Smooth muscle cell of the brain vasculature (primary cell): ENCODE measurements at regions not wholly inside any gene's neighbourhood (a gene's known extent, or its start where the extent isn't known, plus 50 kb on each side); places are given as distances from the start of the nearest gene placed in this dataset.
"Not testable (repeated sequence)": the region's sequence is repeated elsewhere in the genome, so short reads cannot be mapped to it uniquely, and the experiment has no call there.

ENCODE experiments used
- DNase-seq: peaks from one replicate; pipeline ENCODE4 v3.0.0-alpha.2; 2012; ENCODE audit warnings: low read depth, low spot score

DNA sequence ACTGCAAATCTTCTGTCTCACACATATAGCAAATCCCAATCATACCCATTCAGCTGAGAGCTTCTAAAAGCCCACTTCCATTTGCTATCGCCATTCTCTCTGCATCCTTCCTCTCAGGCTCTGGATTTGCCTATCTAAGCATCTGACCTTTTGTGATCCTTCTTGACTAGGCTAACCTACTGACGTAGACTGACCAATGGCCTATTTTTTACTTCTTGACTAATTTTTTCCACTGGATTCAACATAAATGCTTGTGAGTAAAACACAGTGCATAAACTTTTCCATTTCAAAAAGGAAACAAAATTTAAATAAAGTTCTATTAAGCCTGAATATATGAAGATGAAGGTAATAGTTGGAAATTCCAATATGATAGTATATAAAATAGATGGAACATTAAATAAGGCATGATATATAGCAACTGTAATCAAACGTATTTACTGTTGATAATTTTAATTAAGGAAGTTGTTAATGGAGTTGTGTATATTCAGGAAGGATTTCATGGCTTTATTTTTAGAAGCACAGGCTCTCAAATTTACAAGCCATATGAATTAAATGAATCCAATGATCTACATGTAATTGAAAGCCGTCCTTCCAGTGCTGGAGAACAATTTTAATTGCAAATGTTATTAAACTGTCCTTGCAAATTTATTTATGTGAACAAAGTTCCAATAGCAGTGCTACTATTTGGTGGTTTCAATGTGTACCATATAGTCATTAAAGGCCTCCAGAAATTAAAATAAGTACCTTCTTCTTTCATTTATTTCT is 918.4 kb downstream of the SORCS3 start:
- no peak for DNase-seq

- not testable (repeated sequence) for DNase-seq
Observed at GRCh38 chr10:105550453-105550852, 909.4 kb downstream of the SORCS3 start.

DNA sequence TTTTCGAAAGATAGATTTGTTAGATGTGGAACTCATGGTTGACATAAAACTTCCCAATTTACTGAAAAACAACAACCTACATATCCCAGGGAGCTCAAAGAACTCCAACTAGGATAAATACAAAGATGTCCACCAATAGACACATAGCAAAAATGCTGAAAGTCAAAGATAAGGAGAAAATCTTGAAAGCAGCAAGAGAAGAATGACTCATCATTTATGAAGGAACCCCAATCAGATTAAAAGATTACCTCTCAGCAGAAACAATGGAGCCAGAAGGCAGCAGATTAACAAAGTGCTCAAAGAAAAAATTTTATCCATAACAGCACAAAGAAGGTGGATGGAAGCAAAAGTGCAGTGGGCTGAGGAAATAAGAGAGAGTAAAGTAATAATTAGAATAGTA is 908.6 kb downstream of the SORCS3 start:
- DNase-seq, result no peak

DNA sequence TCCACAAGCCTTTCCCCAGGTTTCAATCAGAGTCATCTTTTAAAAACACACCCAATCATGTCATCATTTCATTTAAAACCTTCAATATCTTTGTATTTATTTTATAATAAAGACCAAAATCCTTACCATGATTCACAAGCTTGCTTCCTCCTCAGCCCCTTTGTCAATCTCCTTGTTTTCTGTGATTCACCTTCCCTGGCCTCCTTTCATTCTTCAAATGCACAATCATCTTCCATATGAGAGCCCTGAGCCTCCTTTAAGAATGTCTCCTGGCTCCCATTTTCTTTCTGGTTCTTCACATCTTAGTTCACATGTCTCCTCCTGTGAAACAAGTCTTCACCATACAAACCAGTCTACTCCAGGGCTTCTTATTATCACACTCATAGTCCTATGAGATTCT is 904.0 kb downstream of the SORCS3 start:
- DNase-seq, result no peak

DNA sequence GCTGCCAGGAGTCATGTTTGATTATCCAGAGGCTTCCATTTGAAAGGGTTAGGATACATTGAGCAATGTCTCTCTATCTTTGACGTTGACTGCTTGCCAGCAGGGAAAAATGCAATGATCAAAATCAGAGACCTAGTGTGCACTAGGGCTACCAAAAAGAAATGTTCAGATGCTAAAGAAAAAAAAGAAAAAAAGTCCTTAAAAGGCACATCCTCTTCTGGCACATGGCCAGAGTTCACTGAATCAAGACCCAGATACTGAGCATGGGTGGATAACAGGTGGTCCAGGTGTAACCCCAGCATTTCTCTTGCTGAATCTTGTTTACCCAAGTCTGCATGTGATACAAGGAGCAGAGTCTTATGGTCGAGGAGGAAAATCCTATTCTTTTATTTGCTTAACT is 899.3 kb downstream of the SORCS3 start:
- DNase-seq, result no peak

DNA sequence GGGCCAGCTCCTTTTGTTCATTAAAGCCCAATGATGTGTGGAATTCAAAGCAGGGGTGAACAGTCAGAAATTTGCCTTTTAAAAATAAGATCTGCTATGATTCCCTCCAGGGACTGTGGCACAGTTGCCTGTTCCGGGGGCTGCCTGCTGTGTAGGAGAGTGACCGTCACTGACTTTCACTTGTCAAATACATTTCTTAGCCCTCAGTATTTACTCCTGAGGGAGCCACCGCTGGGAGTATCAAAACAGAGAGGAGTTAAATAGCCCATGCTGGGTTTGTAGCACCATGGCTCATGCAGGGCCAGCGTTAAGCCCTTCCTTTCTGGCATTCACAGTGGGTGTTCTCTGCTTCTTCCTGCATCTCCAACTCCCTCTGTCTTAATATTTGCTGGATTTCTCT is 897.8 kb downstream of the SORCS3 start:
- no peak for DNase-seq

- DNase-seq, result no peak
Observed at GRCh38 chr10:105535478-105535877, 894.4 kb downstream of the SORCS3 start.

- DNase-seq, result no peak
Observed at GRCh38 chr10:105534086-105534485, 893.0 kb downstream of the SORCS3 start.

- DNase-seq, result no peak
Observed at GRCh38 chr10:105516511-105516910, 875.4 kb downstream of the SORCS3 start.

DNA sequence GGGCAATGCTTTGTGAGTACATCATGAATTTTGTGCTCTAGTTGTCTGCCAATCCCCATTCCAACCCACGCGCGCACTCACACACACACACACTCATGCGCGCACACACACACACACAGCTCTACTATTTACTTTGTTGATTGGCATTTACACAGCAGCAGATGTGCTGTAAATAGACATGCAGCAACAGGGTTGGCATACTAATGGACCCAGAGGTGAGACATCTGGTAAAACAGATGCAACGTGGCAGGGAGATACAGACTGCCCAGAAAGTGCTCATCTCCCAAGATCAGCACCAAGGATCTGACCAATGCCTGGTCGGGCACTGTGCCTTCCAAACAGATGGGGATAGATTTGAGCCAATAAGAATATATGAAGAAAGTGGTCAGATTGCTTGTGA is 873.0 kb downstream of the SORCS3 start:
- DNase-seq, result no peak

DNA sequence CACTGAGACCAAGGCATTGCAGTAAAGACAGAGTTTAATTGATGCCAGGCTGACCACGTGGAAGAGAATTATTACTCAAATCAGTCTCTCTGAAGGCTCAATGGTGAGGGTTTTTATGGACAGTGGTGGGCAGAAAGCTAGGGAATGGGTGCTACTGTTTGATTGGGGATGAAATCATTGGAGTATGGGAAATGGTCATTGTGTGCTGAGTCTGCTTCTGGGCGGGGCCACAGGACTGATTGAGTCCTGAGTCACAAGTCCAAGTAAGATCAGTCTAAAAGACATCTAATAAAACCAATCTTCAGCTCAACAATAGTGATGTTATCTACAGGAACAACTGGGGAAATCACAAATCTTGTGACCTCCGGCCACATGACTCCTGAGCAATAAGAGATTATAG is 868.4 kb downstream of the SORCS3 start:
- DNase-seq, result no peak

DNA sequence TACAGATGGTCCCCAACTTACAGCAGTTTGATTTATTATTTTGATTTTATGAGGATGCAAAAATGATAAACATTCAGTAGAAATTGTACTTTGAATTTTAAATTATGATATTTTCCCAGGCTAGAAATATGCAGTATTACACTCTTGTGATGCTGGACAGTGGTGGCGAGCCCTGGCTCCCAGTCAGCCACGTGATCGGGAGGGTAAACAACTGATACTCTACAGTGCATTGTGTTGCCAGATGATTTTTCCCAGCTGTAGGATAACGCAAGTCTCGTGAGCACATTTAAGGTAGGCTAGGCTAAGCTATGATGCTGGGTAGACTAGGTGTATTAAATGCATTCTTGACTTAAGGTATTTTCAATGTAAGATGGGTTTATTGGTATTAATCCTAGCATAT is 865.2 kb downstream of the SORCS3 start:
- DNase-seq, result no peak

- no peak for DNase-seq
Observed at GRCh38 chr10:105503714-105504113, 862.6 kb downstream of the SORCS3 start.

DNA sequence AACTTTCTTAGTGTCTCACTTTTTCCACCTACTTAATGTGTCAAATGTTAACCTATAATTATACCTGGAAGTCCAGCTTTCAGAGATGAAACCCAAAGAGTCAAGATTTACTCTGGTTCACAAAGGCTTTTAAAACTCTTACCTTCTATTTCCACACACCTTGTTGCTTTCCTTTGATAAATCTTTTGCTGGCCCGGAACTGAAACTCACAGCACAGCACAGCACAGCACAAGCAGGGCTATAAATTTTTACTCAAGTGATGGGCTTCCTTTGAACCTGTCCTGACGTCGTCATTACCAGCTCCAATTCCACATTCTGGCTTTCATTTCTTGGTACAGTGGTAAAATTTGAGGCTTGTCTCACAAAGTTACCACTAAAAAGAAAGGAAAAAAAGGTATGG is 861.0 kb downstream of the SORCS3 start:
- no peak for DNase-seq

DNA sequence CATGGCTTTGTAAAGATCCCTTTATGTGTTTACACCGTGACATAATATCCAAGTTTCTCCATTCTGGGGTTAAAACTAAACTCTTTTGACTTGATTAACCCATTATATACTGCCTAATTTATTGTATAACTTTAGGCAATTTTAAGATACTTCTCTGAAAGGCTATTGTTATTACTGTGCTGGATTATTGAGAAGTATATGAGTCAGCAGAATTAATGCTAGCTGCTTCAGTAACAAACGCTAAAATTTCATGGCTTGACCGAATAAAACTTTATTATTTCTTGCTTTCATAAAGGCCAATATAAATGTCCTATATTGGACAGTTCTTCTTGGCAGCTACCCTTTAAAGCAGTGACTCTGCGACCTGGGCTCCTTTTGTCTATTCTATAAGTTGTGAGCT is 853.9 kb downstream of the SORCS3 start:
- DNase-seq, result no peak

DNA sequence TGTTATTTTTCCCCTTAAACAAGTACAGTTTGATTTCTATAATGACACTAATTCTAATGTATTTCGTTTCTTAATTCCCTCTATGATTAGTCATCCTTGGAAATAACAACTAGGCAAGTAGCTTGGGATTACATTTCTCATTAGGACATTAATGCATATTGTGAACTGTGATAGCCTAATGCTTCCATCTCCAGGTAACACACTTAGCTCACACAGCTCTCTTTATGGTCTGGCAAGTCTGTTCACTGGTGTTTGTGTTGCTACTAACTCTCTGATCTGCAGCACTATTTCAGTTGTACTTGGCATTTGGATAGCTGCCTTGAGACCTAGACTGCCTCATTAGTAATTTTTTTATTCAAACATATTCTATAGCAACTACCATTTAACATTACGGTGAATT is 853.2 kb downstream of the SORCS3 start:
- no peak for DNase-seq

- no peak for DNase-seq
Observed at GRCh38 chr10:105473170-105473569, 832.1 kb downstream of the SORCS3 start.

DNA sequence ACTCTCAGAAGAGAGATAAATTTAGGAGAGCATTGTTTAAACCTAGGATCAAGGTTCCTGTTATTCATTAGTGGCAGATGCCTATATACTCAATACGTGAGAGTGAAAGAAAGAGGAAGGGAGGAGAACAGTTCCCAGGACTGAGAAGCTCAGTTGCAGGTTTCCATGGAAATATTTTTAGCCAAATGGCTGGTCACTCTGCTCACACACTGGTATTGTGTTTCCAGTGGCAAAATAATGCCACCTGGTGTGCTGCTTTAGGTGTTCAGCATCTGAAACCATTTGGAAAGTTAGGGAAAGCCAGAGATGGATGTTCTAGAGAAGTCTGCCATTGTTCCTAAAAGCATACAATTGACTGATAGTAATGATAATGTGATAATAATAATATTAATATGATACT is 827.7 kb downstream of the SORCS3 start:
- DNase-seq, result no peak

- DNase-seq, result no peak
Observed at GRCh38 chr10:105466521-105466920, 825.4 kb downstream of the SORCS3 start.

DNA sequence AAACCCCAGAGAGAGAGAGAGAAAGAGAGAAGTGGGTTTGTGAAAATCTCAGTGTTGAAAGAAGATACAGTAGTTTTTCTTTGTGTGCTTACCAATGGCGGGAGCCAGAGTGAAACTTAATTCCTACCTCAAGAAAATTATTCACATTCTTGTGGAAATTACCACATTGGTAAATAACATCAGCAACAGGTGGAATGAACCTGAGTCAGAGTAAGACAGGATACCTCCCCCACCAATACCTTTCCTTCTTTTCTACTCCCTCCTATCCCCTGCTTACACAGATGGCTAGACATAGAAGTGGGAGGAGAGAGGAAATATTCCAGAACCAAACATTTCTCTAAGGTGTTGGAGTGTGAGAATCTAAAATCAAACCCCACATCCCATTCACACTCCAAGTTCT is 793.9 kb downstream of the SORCS3 start:
- no peak for DNase-seq

DNA sequence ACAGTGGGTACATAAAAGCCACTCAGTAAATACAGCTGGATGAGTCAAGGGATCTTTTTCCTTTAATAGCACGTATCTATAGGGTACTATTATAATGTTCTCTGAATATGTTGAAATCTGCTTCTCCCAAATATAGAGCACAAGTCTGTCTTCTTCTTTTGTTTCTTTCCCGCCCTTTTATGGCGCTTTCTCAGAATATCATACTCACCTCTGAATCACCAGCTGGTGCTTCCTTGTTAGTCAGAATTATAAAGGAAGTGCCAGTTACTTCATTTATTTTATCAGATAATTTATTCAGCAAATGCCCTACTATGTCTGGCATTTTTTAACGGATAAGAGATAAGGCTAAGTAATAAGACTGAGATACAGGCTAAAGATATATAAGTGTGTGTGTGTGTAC is 772.9 kb downstream of the SORCS3 start:
- DNase-seq, result no peak

DNA sequence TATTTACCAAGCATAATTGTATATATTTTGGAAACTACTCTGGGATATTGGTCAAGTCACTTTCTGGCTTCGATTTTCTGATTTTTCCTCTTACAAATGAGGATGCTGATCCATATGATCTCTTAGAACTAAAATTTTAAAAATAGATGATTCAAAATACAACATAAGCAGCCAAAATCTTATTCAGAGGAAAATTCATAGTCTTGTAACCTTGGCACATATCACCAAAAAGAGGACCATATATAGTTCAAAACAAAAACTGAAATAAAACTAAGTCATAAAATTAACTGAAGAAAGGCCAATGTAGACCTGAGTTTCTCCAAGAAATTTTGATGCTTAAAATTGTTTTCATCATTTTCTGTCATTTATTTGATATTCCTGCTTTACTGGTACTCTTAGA is 768.3 kb downstream of the SORCS3 start:
- DNase-seq, result no peak

GRCh38 chr10:105406488-105406887 is 765.4 kb downstream of the SORCS3 start:
- no peak for DNase-seq

DNA sequence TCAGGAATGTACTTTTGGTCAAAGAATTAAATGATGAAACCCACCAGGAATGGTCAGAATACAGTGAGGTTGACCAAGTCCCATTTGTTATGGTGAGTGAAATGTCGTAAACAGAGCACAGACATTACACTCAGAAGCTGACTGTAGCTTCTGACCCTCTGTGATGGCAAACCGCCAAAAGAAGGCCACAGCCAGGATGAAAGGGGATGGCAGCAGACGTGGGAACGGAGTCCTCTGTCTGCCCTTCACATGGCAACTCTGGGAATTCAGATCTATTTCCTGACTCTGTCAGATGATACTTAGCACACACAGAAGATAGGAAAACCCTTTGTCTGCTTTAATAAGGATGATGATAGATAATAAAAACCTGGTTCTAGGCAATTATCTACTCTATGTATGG is 757.1 kb downstream of the SORCS3 start:
- DNase-seq, result no peak
